Calu3 (cell line): ENCODE measurements at regions not wholly inside any gene's neighbourhood (a gene's known extent, or its start where the extent isn't known, plus 50 kb on each side); places are given as distances from the start of the nearest gene placed in this dataset.

ENCODE experiments used
- BruUV-seq: library from RNA; stranded (reverse); fragments of 400-500 nt; replicated peaks from 2 replicates; lab custom pipeline; 2021; lab: Mats Ljungman, UMichigan
- CTCF ChIA-PET: fragments of 300-600 bp; sonication (Branson Sonifier 250); formaldehyde crosslinking; loops from one replicate; lab custom pipeline; 2022; ENCODE audit warnings: antibody characterized with exemption; lab: Charles Lee
- DNase-seq: peaks from one replicate; pipeline ENCODE4 v3.0.0; 2022
- H3K27ac Mint-ChIP-seq: one replicate; pipeline ENCODE4 v1.8.0; 2022; ENCODE audit warnings: mixed read lengths; ENCODE audit not compliant: unreplicated experiment
- H3K27me3 Mint-ChIP-seq: one replicate; pipeline ENCODE4 v1.8.0; 2022; ENCODE audit warnings: mixed read lengths; ENCODE audit not compliant: unreplicated experiment
- H3K36me3 Mint-ChIP-seq: one replicate; pipeline ENCODE4 v1.8.0; 2022; ENCODE audit warnings: mild to moderate bottlenecking, moderate library complexity, mixed read lengths; ENCODE audit not compliant: insufficient read depth, unreplicated experiment
- H3K4me1 Mint-ChIP-seq: one replicate; pipeline ENCODE4 v1.8.0; 2022; ENCODE audit warnings: mild to moderate bottlenecking, low read depth, mixed read lengths; ENCODE audit not compliant: unreplicated experiment
- H3K4me3 Mint-ChIP-seq: one replicate; pipeline ENCODE4 v1.8.0; 2022; ENCODE audit warnings: mild to moderate bottlenecking, low read depth, moderate library complexity, mixed read lengths; ENCODE audit not compliant: unreplicated experiment
- H3K9me3 Mint-ChIP-seq: one replicate; pipeline ENCODE4 v1.8.0; 2022; ENCODE audit warnings: low read depth, mixed read lengths; ENCODE audit not compliant: unreplicated experiment
- CTCF ChIP-seq: fragments of 200-600 bp; IDR thresholded peaks from one replicate; pipeline ENCODE4 v1.8.0; 2022; ENCODE audit warnings: antibody characterized with exemption; ENCODE audit not compliant: unreplicated experiment
- intact Hi-C: fragments of 100-400 bp; cut with micrococcal nuclease; formaldehyde crosslinking; loops from one replicate; pipeline ENCODE4 v1.10.0; 2022; ENCODE audit not compliant: unreplicated experiment

GRCh38 chr9:18347386-18348082 lies 126.4 kb upstream of the ADAMTSL1 start:
- Mint-ChIP-seq H3K4me3 (no peak overlapping the region), H3K4me1 (peaks cover 21% of the 10 kb centered on the region), H3K9me3 (no peaks in the 10 kb centered on the region), H3K27me3 (no peaks in the 10 kb centered on the region), H3K27ac (no peak overlapping the region), H3K36me3 (no peaks in the 10 kb centered on the region)
- CTCF ChIA-PET: interaction anchor here (0.6 to 1.0 kb wide), 2 partner anchors 9 to 16 kb away, joined by 3 to 11 read pairs; no protein-coding TSS in a partner anchor
- intact Hi-C loops: no loop called here
- BruUV-seq: no TSS peak
- TF ChIP-seq CTCF: no peak
- no peak for DNase-seq

- DNase-seq: no peak
- CTCF ChIA-PET: no interaction called here
- H3K36me3 Mint-ChIP-seq: no peaks in the 10 kb centered on the region
- no peak overlapping the region for H3K27ac Mint-ChIP-seq
- peaks cover 21% of the 10 kb centered on the region for H3K4me1 Mint-ChIP-seq
- TF ChIP-seq CTCF: no peak
- H3K4me3 Mint-ChIP-seq: no peak overlapping the region
- intact Hi-C loops: no loop called here
- H3K9me3 Mint-ChIP-seq: no peaks in the 10 kb centered on the region
- BruUV-seq: no TSS peak
- H3K27me3 Mint-ChIP-seq: no peaks in the 10 kb centered on the region
These were observed 125.9 kb upstream of the ADAMTSL1 start for GRCh38 chr9:18348083-18348475.

- Mint-ChIP-seq H3K27me3 (no peaks in the 10 kb centered on the region), H3K4me1 (peaks cover 21% of the 10 kb centered on the region), H3K9me3 (no peaks in the 10 kb centered on the region), H3K36me3 (no peaks in the 10 kb centered on the region), H3K4me3 (no peak overlapping the region), H3K27ac (no peak overlapping the region)
- BruUV-seq: no TSS peak
- intact Hi-C loops: no loop called here
- TF ChIP-seq CTCF: no peak
- DNase-seq: no peak
- CTCF ChIA-PET: no interaction called here
These were observed 124.4 kb upstream of the ADAMTSL1 start for GRCh38 chr9:18349530-18349929.

GRCh38 chr9:18350036-18350435 lies 123.9 kb upstream of the ADAMTSL1 start:
- no peaks in the 10 kb centered on the region for H3K27me3 Mint-ChIP-seq
- H3K4me3 Mint-ChIP-seq: peak overlapping the region; percentile 2
- peak overlapping the region; percentile 46 for H3K27ac Mint-ChIP-seq
- BruUV-seq: no TSS peak
- peaks cover 21% of the 10 kb centered on the region for H3K4me1 Mint-ChIP-seq
- TF ChIP-seq CTCF: no peak
- H3K9me3 Mint-ChIP-seq: no peaks in the 10 kb centered on the region
- CTCF ChIA-PET: no interaction called here
- DNase-seq: peak; percentile 43
- intact Hi-C loops: no loop called here
- H3K36me3 Mint-ChIP-seq: no peaks in the 10 kb centered on the region
